ENCODE measurements at regions not wholly inside any gene's neighbourhood (a gene's known extent, or its start where the extent isn't known, plus 50 kb on each side); places are given as distances from the start of the nearest gene placed in this dataset.
"Not testable (repeated sequence)": the region's sequence is repeated elsewhere in the genome, so short reads cannot be mapped to it uniquely, and the experiment has no call there.

- DNase-seq = no peak
Observed at GRCh38 chr19:28583242-28583641, 629.7 kb downstream of the UQCRFS1 start.

GRCh38 chr19:28582796-28583195 lies 630.2 kb downstream of the UQCRFS1 start:
- DNase-seq = no peak

- no peak for DNase-seq
Observed at GRCh38 chr19:28582344-28582743, 630.6 kb downstream of the UQCRFS1 start.

- DNase-seq = no peak
Observed at GRCh38 chr19:28581468-28581770, 631.5 kb downstream of the UQCRFS1 start.

GRCh38 chr19:28578786-28579505 lies 634.0 kb downstream of the UQCRFS1 start:
- DNase-seq = no peak

GRCh38 chr19:28578208-28578607 lies 634.7 kb downstream of the UQCRFS1 start:
- no peak for DNase-seq

GRCh38 chr19:28577666-28578065 lies 635.3 kb downstream of the UQCRFS1 start:
- DNase-seq = no peak

- no peak for DNase-seq
Observed at GRCh38 chr19:28577233-28577632, 635.7 kb downstream of the UQCRFS1 start.

GRCh38 chr19:28575816-28576215 lies 637.1 kb downstream of the UQCRFS1 start:
- no peak for DNase-seq

- not testable (repeated sequence) for DNase-seq
Observed at GRCh38 chr19:28575312-28575711, 637.6 kb downstream of the UQCRFS1 start.

- no peak for DNase-seq
Observed at GRCh38 chr19:28574212-28574611, 638.7 kb downstream of the UQCRFS1 start.

- no peak for DNase-seq
Observed at GRCh38 chr19:28569132-28570131, 643.5 kb downstream of the UQCRFS1 start.

- no peak for DNase-seq
Observed at GRCh38 chr19:28567834-28568233, 645.1 kb downstream of the UQCRFS1 start.

- DNase-seq = no peak
Observed at GRCh38 chr19:28563964-28564921, 648.7 kb downstream of the UQCRFS1 start.

GRCh38 chr19:28560786-28561185 lies 652.2 kb downstream of the UQCRFS1 start:
- DNase-seq = no peak

- no peak for DNase-seq
Observed at GRCh38 chr19:28558783-28559182, 654.2 kb downstream of the UQCRFS1 start.

- no peak for DNase-seq
Observed at GRCh38 chr19:28556371-28556770, 656.6 kb downstream of the UQCRFS1 start.

GRCh38 chr19:28555317-28555716 lies 657.6 kb downstream of the UQCRFS1 start:
- no peak for DNase-seq

GRCh38 chr19:28554321-28555091 lies 658.4 kb downstream of the UQCRFS1 start:
- DNase-seq = no peak

- no peak for DNase-seq
Observed at GRCh38 chr19:28553764-28554163, 659.2 kb downstream of the UQCRFS1 start.

GRCh38 chr19:28553005-28553404 lies 659.9 kb downstream of the UQCRFS1 start:
- DNase-seq = no peak

GRCh38 chr19:28549680-28550277 lies 663.2 kb downstream of the UQCRFS1 start:
- no peak for DNase-seq
